ENCODE measurements at regions not wholly inside any gene's neighbourhood (a gene's known extent, or its start where the extent isn't known, plus 50 kb on each side); places are given as distances from the start of the nearest gene placed in this dataset.

- Histone ChIP-seq H2BK12ac (ENCODE audit: insufficient read length, low read depth, low read length) (no peak overlapping the region), H2AFZ (ENCODE audit: low read length) (no peak overlapping the region), H4K20me1 (ENCODE audit: control insufficient read depth, insufficient read depth, insufficient read length) (no peaks in the 10 kb centered on the region), H3K9ac (ENCODE audit: extremely low read depth, insufficient read length, low read length) (no peak overlapping the region), H3K14ac (ENCODE audit: insufficient read depth, low read length) (no peak overlapping the region; the same call in 1 of the 2 replicates), H3K27ac (ENCODE audit: insufficient read length, low read depth, low read length) (no peak overlapping the region), H4K8ac (replicated peaks; ENCODE audit: insufficient read length, low read depth, low read length) (no peak overlapping the region), H3K79me2 (ENCODE audit: insufficient read depth, low read length) (no peaks in the 10 kb centered on the region), H3T11ph (ENCODE audit: low read length) (no peak overlapping the region), H3K56ac (ENCODE audit: insufficient read length, low read depth, low read length) (no peak overlapping the region), H3K4ac (ENCODE audit: low read depth, low read length) (no peak overlapping the region), H3K27me3 (ENCODE audit: insufficient read depth, low read length) (no peaks in the 10 kb centered on the region), H3K79me1 (ENCODE audit: insufficient read depth, low read depth, low read length, poor library complexity, severe bottlenecking) (no peaks in the 10 kb centered on the region), H4K91ac (ENCODE audit: insufficient read length, low read depth, low read length) (no peak overlapping the region), H2AK5ac (ENCODE audit: insufficient read length, low read length) (no peak overlapping the region), H2BK5ac (ENCODE audit: insufficient read length, low read length) (no peak overlapping the region), H3K4me2 (ENCODE audit: insufficient read depth, insufficient read length, low read length) (no peak overlapping the region), H3K18ac (ENCODE audit: insufficient read length, low read depth, low read length) (no peak overlapping the region), H3K9me3 (ENCODE audit: control insufficient read depth, low read depth, low read length) (no peaks in the 10 kb centered on the region), H2BK15ac (ENCODE audit: low read depth, low read length) (no peak overlapping the region), H3K4me1 (ENCODE audit: insufficient read depth, low read length) (no peaks in the 10 kb centered on the region), H3K23ac (ENCODE audit: insufficient read length, low read depth, low read length) (no peak overlapping the region), H2BK20ac (ENCODE audit: low read depth, low read length, poor library complexity, severe bottlenecking) (no peak overlapping the region), H3K23me2 (ENCODE audit: insufficient read length, low read depth, low read length, poor library complexity, severe bottlenecking) (no peaks in the 10 kb centered on the region), H2BK120ac (ENCODE audit: low read depth, low read length, poor library complexity, severe bottlenecking) (no peak overlapping the region), H4K5ac (ENCODE audit: insufficient read length, low read depth, low read length) (no peak overlapping the region)
- Mint-ChIP-seq H3K27me3 (ENCODE audit: low read depth) (no peaks in the 10 kb centered on the region; the same call in 1 of the 2 replicates), H3K9me3 (no peaks in the 10 kb centered on the region), H3K27ac (no peak overlapping the region), H3K36me3 (ENCODE audit: insufficient read depth in 1 of 3, low read depth in 3 of 3) (no peaks in the 10 kb centered on the region), H3K4me1 (no peaks in the 10 kb centered on the region), H3K4me3 (no peak overlapping the region)
- no peak for DNase-seq
- WGBS (ENCODE audit: extremely low coverage, insufficient read length, low lambda C conversion rate), result no CpG with 5 or more reads among the region's 3 CpGs
- TF ChIP-seq CTCF (conservative IDR thresholded peaks at IDR 0.05), result no peak
These were observed 284.5 kb upstream of the KLF6 start for GRCh38 chr10:4069491-4069890.
